ENCODE measurements at regions not wholly inside any gene's neighbourhood (a gene's known extent, or its start where the extent isn't known, plus 50 kb on each side); places are given as distances from the start of the nearest gene placed in this dataset.

DNA sequence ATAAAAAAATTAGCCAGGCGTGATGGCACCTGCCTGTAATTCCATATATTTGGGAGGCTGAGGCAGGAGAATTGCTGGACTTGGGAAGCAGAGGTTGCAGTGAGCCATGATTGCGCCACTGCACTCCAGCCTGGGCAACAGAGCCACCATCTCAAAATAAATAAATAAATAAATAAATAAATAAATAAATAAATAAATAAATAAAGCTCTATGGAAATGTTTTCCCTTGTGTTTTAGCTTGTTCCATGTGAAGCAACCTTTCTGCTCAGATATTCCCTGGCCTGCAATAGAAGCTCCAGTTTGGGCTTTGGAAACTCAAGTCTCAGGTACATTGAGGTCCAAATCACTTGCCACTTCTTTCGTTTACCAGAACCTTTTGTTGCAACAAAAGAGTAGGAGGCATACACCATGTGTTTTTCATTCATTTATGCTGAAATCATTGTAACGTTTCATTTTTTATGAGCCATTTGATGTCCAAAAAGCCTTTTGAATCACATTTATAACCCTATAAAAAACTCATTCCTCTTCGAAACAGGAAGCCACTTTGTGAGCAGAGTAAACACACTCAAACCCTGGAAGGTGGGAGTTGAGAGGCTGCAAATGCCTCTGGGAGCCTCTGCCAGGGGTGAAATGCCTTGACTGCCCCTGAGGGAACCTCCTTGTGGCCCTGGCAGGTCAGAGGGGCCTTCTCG, 376.6 kb upstream of the TBX3 start:
- no peak overlapping the region for H3K4me3 ChIP-seq (ENCODE audit: low read length)
- no peak overlapping the region for H3K27ac ChIP-seq (ENCODE audit: low read length)
- no peaks in the 10 kb centered on the region for H3K27me3 ChIP-seq (ENCODE audit: insufficient read depth, low read length)
- H3K9me3 ChIP-seq (ENCODE audit: insufficient read depth, low read depth, low read length), result no peaks in the 10 kb centered on the region
- peaks cover 13% of the 10 kb centered on the region; the same call in 1 of the 2 replicates for H3K4me1 ChIP-seq (ENCODE audit: insufficient read depth, low read length)
- no peaks in the 10 kb centered on the region for H3K36me3 ChIP-seq (ENCODE audit: insufficient read depth, low read depth, low read length)
- H3K9ac ChIP-seq (ENCODE audit: low read depth, low read length), result no peak overlapping the region

DNA sequence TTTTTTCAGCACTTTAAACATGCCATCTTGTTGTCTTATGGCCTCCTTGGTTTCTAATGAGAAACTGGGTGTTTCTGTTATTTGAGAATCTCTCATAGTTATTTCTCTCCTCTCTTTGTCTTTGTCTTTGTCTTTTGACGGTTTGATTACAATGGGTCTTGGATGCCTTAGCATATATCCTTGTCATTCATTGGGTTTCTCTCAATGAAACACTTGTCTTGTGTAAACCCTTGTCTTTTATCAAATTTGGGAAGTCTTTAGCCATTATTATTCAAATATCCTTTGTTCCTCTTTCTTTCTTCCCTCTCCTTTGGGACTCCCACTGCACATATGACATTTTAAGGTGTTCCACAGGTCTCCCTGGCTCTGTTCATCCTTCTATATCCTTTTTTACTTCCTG, 373.5 kb upstream of the TBX3 start:
- Histone ChIP-seq H3K4me1 (ENCODE audit: insufficient read depth, low read length) (peaks cover 16% of the 10 kb centered on the region; the same call in 1 of the 2 replicates), H3K9me3 (ENCODE audit: insufficient read depth, low read depth, low read length) (no peaks in the 10 kb centered on the region), H3K36me3 (ENCODE audit: insufficient read depth, low read depth, low read length) (no peaks in the 10 kb centered on the region), H3K27me3 (ENCODE audit: insufficient read depth, low read length) (no peaks in the 10 kb centered on the region), H3K4me3 (ENCODE audit: low read length) (no peak overlapping the region; the same call in 1 of the 2 replicates), H3K27ac (ENCODE audit: low read length) (no peak overlapping the region), H3K9ac (ENCODE audit: low read depth, low read length) (no peak overlapping the region)

DNA sequence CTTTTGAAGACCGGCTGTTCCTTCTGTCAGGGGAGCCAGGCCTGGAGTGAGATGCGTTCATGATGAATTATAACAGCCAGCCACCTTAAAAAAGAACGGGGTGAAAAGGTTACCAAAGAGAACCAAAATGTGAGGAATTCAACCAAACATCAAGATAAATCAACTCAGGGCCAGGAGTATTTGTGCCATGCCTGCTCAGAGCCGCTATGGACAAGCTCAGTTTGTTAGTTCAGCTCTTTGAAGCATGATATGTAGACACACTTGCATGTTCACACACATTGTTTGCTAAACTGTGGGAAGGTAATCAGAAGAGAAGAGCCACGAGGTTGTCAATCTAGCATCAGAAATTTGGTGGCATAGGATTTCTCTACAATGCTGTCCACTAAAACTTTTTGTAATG, 367.4 kb upstream of the TBX3 start:
- Histone ChIP-seq H3K9ac (ENCODE audit: low read depth, low read length) (no peak overlapping the region), H3K27ac (ENCODE audit: low read length) (no peak overlapping the region), H3K36me3 (ENCODE audit: insufficient read depth, low read depth, low read length) (no peaks in the 10 kb centered on the region), H3K4me3 (ENCODE audit: low read length) (no peak overlapping the region), H3K4me1 (ENCODE audit: insufficient read depth, low read length) (peaks cover 7% of the 10 kb centered on the region; the same call in 1 of the 2 replicates), H3K27me3 (ENCODE audit: insufficient read depth, low read length) (no peaks in the 10 kb centered on the region), H3K9me3 (ENCODE audit: insufficient read depth, low read depth, low read length) (no peaks in the 10 kb centered on the region)

DNA sequence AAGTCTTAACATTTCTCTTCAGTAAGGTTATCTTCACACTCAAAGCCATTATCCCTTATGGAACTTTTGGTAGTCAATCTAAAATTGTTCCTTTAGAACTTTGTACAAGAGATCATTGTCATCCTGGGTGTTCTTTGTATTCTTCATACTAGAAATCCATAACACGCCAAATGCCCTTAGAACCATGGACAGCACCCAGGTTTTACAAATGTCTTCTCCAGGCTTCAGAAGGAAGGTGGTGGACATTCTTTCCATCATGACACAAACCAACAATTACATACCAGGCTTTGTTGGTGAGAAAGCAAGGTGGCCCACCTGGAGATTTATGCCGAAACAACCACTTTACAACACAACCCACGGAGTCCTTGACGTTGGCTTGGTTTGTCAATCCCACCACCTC, 365.6 kb upstream of the TBX3 start:
- Histone ChIP-seq H3K27me3 (ENCODE audit: insufficient read depth, low read length) (no peaks in the 10 kb centered on the region), H3K9me3 (ENCODE audit: insufficient read depth, low read depth, low read length) (no peaks in the 10 kb centered on the region), H3K36me3 (ENCODE audit: insufficient read depth, low read depth, low read length) (no peaks in the 10 kb centered on the region), H3K4me3 (ENCODE audit: low read length) (no peak overlapping the region), H3K4me1 (ENCODE audit: insufficient read depth, low read length) (peaks cover 7% of the 10 kb centered on the region; the same call in 1 of the 2 replicates), H3K27ac (ENCODE audit: low read length) (no peak overlapping the region), H3K9ac (ENCODE audit: low read depth, low read length) (no peak overlapping the region)

DNA sequence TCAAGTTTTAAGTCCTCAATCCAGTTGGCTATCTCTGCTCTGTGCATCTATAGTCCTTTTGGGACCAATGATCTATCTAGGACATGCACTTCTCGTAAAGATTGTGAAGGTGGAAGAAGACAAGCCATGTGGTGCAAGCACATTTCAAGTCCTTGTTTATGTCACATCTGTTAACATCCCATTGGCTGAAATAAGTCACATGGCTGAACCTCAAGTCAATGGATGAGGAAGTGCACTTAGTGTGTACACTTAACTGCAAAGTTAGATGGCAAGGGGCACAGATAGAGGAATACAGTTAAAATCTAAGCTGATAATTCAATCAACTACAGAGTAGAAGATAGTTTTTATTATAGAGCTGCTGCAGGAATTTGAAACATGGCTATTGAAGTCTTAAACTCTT, 362.8 kb upstream of the TBX3 start:
- Histone ChIP-seq H3K27me3 (ENCODE audit: insufficient read depth, low read length) (no peaks in the 10 kb centered on the region), H3K9me3 (ENCODE audit: insufficient read depth, low read depth, low read length) (no peaks in the 10 kb centered on the region), H3K4me1 (ENCODE audit: insufficient read depth, low read length) (no peaks in the 10 kb centered on the region), H3K36me3 (ENCODE audit: insufficient read depth, low read depth, low read length) (no peaks in the 10 kb centered on the region), H3K27ac (ENCODE audit: low read length) (no peak overlapping the region), H3K9ac (ENCODE audit: low read depth, low read length) (no peak overlapping the region), H3K4me3 (ENCODE audit: low read length) (no peak overlapping the region)

DNA sequence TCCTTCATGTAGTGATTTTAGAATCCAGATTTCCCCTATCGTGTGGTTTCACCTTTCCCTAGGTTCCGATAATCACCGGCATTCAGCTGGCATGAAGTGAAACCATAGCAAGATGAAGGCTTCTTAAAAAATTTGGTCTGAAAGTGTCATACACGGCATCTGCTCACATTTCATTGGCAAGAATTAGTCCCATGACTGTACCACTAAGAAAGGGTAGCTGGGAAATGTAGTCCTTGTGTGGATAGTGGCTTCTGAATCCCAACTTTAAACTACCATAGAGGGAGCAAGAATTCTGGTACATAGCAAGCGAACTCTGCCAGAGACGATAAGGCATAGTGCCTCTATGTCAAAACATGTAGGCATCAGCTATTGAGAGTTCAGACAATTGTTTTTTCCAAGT, 360.1 kb upstream of the TBX3 start:
- no peak overlapping the region for H3K9ac ChIP-seq (ENCODE audit: low read depth, low read length)
- no peak overlapping the region for H3K27ac ChIP-seq (ENCODE audit: low read length)
- no peaks in the 10 kb centered on the region for H3K9me3 ChIP-seq (ENCODE audit: insufficient read depth, low read depth, low read length)
- no peaks in the 10 kb centered on the region for H3K27me3 ChIP-seq (ENCODE audit: insufficient read depth, low read length)
- no peak overlapping the region for H3K4me3 ChIP-seq (ENCODE audit: low read length)
- H3K36me3 ChIP-seq (ENCODE audit: insufficient read depth, low read depth, low read length), result no peaks in the 10 kb centered on the region
- no peaks in the 10 kb centered on the region for H3K4me1 ChIP-seq (ENCODE audit: insufficient read depth, low read length)

DNA sequence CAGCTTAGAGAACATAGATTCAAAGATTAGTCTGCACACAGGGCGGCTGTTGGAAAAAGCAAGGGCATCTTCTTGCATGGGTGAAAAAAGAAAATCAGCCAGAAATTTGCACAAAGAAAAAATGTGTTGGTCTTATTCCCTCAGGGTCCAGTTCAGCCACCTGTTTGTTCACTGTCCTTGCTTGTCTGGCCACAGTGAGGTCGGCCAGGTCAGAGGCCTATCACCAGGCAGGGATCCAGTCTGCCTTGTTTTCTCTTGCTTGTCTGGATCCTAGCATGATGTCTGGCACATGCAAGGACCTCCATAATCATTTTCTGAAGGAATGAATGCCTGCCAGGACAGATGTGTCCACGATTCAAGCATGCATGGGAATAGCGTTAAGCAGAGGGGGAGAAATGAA, 359.1 kb upstream of the TBX3 start:
- Histone ChIP-seq H3K36me3 (ENCODE audit: insufficient read depth, low read depth, low read length) (no peaks in the 10 kb centered on the region), H3K4me1 (ENCODE audit: insufficient read depth, low read length) (no peaks in the 10 kb centered on the region), H3K27ac (ENCODE audit: low read length) (no peak overlapping the region), H3K4me3 (ENCODE audit: low read length) (no peak overlapping the region), H3K27me3 (ENCODE audit: insufficient read depth, low read length) (0 out of 2 replicates have a peak, but pooled peaks cover 6% of the 10 kb centered on the region), H3K9me3 (ENCODE audit: insufficient read depth, low read depth, low read length) (no peaks in the 10 kb centered on the region), H3K9ac (ENCODE audit: low read depth, low read length) (no peak overlapping the region)

DNA sequence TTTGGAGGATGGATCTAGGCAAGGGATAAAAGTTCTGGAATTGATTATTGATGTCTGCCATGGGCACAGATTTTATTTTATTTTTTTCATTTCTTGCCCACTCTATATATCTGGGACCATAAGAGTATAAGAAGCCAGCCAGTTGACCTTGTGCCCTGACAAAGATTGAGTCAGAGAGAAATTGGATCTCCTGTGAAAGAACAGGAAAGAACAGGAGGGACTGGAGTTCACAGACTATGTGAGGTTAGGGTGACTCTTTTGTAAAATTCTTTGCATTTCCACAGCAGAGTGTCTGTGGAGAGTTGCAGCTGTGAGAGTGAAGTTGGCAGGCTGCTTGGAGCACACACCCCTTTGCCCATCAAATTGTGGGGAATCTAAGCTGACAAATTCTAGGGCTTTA, 358.4 kb upstream of the TBX3 start:
- no peak overlapping the region for H3K27ac ChIP-seq (ENCODE audit: low read length)
- 0 out of 2 replicates have a peak, but pooled peaks cover 6% of the 10 kb centered on the region for H3K27me3 ChIP-seq (ENCODE audit: insufficient read depth, low read length)
- H3K9me3 ChIP-seq (ENCODE audit: insufficient read depth, low read depth, low read length), result no peaks in the 10 kb centered on the region
- no peak overlapping the region for H3K9ac ChIP-seq (ENCODE audit: low read depth, low read length)
- no peaks in the 10 kb centered on the region for H3K4me1 ChIP-seq (ENCODE audit: insufficient read depth, low read length)
- no peak overlapping the region for H3K4me3 ChIP-seq (ENCODE audit: low read length)
- H3K36me3 ChIP-seq (ENCODE audit: insufficient read depth, low read depth, low read length), result no peaks in the 10 kb centered on the region

DNA sequence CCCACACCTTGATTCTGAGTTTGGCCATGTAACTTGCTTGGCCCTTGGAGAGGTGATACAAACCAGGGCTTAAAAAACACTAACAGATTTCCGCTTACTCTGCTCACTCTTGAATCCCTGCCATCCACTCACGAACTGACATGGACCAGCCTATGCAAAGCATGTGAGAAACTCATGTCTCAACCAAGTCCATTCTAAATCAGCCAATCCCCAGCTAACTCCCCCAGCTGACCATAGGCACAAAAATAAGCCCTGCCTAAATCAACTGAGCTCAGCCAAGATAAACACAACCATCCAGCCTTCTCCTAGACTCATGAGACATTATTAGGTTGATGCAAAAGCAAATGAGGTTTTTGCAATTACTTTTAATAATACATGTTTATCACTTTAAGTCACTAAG, 353.9 kb upstream of the TBX3 start:
- Histone ChIP-seq H3K36me3 (ENCODE audit: insufficient read depth, low read depth, low read length) (no peaks in the 10 kb centered on the region), H3K4me3 (ENCODE audit: low read length) (no peak overlapping the region), H3K9me3 (ENCODE audit: insufficient read depth, low read depth, low read length) (no peaks in the 10 kb centered on the region), H3K27me3 (ENCODE audit: insufficient read depth, low read length) (peaks cover 6% of the 10 kb centered on the region; the same call in 1 of the 2 replicates), H3K9ac (ENCODE audit: low read depth, low read length) (no peak overlapping the region), H3K4me1 (ENCODE audit: insufficient read depth, low read length) (no peaks in the 10 kb centered on the region), H3K27ac (ENCODE audit: low read length) (no peak overlapping the region)

DNA sequence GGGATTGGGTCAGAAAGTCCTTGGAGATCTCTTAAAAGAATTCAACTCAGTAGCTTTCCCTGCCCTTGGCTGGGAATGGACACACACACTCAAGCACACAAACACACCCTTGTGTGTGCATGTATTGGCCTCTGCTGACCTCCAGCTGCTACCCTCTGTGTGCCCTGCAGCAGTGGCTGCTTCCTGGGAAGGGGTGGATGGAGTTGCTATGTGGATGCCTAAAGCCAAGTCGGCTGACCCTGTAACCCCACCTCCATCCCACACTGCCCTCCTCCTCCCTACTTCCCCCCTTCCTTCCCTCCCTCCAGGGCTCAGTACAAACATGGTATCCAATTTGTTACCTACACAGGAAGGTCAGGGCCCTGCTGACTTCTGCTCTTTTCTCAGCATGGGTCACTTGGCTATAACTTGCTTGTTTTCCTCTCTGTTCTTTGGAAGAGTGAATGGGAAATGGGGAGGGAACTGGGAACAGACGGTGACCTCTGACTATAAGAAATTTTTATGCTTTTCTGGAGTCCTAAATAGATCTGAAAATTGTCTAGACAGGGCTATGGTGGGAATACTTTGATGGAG, 351.6 kb upstream of the TBX3 start:
- peaks cover 6% of the 10 kb centered on the region; the same call in 1 of the 2 replicates for H3K27me3 ChIP-seq (ENCODE audit: insufficient read depth, low read length)
- no peaks in the 10 kb centered on the region for H3K36me3 ChIP-seq (ENCODE audit: insufficient read depth, low read depth, low read length)
- H3K4me1 ChIP-seq (ENCODE audit: insufficient read depth, low read length), result no peaks in the 10 kb centered on the region
- no peak overlapping the region for H3K4me3 ChIP-seq (ENCODE audit: low read length)
- no peaks in the 10 kb centered on the region for H3K9me3 ChIP-seq (ENCODE audit: insufficient read depth, low read depth, low read length)
- no peak overlapping the region for H3K27ac ChIP-seq (ENCODE audit: low read length)
- H3K9ac ChIP-seq (ENCODE audit: low read depth, low read length), result no peak overlapping the region

DNA sequence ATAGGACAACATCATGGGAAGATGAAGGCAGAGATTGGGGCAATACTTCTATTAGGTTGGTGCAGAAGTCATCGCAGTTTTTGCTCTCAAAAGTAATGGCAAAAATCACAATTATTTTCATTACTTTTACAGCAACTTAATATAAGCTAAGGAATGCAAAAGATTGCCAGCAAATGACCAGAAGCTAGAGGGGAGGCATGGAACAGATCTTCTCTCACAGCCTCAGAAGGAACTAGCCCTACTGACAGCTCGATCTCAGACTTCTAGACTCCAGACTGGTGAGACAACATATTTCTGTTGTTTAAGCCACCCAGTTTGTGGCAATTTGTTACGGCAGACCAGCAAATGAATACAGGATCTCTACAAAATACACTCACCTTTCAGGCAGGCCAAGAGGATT, 348.5 kb upstream of the TBX3 start:
- H3K9me3 ChIP-seq (ENCODE audit: insufficient read depth, low read depth, low read length), result no peaks in the 10 kb centered on the region
- no peak overlapping the region for H3K27ac ChIP-seq (ENCODE audit: low read length)
- H3K27me3 ChIP-seq (ENCODE audit: insufficient read depth, low read length), result no peaks in the 10 kb centered on the region; the same call in none of the 2 replicates
- no peaks in the 10 kb centered on the region for H3K36me3 ChIP-seq (ENCODE audit: insufficient read depth, low read depth, low read length)
- no peaks in the 10 kb centered on the region for H3K4me1 ChIP-seq (ENCODE audit: insufficient read depth, low read length)
- H3K4me3 ChIP-seq (ENCODE audit: low read length), result no peak overlapping the region
- H3K9ac ChIP-seq (ENCODE audit: low read depth, low read length), result no peak overlapping the region

DNA sequence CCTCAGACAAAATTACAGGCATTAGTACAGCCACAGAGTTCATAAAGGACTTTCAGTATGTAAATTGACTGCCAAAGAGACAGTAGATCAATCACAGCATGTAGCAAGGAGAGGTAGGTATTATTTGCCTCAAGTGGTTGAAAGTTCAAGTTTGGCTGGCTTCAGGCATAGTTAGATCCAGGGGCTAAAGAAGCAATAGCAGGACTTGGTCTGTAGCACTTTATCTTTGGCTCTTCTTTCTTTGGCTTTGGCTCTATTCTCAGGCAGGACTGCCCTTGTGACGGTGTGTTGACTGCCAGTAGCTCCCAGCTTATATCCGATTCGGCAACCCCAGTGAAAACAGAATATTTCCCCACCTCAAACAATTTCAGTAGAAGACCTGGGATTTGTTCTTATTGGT, 346.0 kb upstream of the TBX3 start:
- Histone ChIP-seq H3K27ac (ENCODE audit: low read length) (no peak overlapping the region), H3K9ac (ENCODE audit: low read depth, low read length) (no peak overlapping the region), H3K9me3 (ENCODE audit: insufficient read depth, low read depth, low read length) (no peaks in the 10 kb centered on the region), H3K36me3 (ENCODE audit: insufficient read depth, low read depth, low read length) (no peaks in the 10 kb centered on the region), H3K27me3 (ENCODE audit: insufficient read depth, low read length) (no peaks in the 10 kb centered on the region; the same call in none of the 2 replicates), H3K4me3 (ENCODE audit: low read length) (no peak overlapping the region), H3K4me1 (ENCODE audit: insufficient read depth, low read length) (no peaks in the 10 kb centered on the region)

All from iPS-20b (cell line).